ENCODE measurements at regions not wholly inside any gene's neighbourhood (a gene's known extent, or its start where the extent isn't known, plus 50 kb on each side); places are given as distances from the start of the nearest gene placed in this dataset.

GRCh38 chr15:31563421-31563820 lies 236.8 kb downstream of the KLF13 start:
- peaks cover 5% of the 10 kb centered on the region for H3K27me3 Mint-ChIP-seq
- H3K36me3 ChIP-seq (replicated peaks in 1 of 2; ENCODE audit: control extremely low read depth in 1 of 2, control insufficient read depth in 1 of 2, extremely low read depth in 1 of 2, insufficient read depth in 2 of 2, low read length in 1 of 2) = no peaks in the 10 kb centered on the region
- ATAC-seq (ENCODE audit: low read depth) = no peak
- no peak overlapping the region for H3K27ac ChIP-seq (ENCODE audit: low read length in 2 of 2)
- ChIA-PET POLR2A (no interaction called here), CTCF (no interaction called here)
- H3K4me3 ChIP-seq (ENCODE audit: control extremely low read depth in 1 of 5, extremely low read depth in 1 of 5, insufficient read depth in 1 of 5, low read depth in 2 of 5, low read length in 4 of 5) = no peak overlapping the region
- DNase-seq = no peak
- no peak overlapping the region for H2AFZ ChIP-seq (ENCODE audit: insufficient read depth, low read depth, low read length, poor library complexity, severe bottlenecking)
- TF ChIP-seq CTCF (IDR thresholded peaks at IDR 0.05) (no peak), EZH2 (IDR thresholded peaks at IDR 0.05; ENCODE audit: borderline replicate concordance, insufficient read depth, low read depth, low read length, poor library complexity, severe bottlenecking) (no peak)
- no peaks in the 10 kb centered on the region for H3K79me2 ChIP-seq (ENCODE audit: control insufficient read depth, insufficient read depth, low read length)
- no peaks in the 10 kb centered on the region for H3K4me1 Mint-ChIP-seq
- peaks cover 0 to 13% (median 0%) of the 10 kb centered on the region in 3 donors for H3K9me3 ChIP-seq (ENCODE audit: control extremely low read depth in 1 of 3, control insufficient read depth in 2 of 3, insufficient read depth in 1 of 3, low read length in 2 of 3)
- no peaks in the 10 kb centered on the region for H3K4me1 ChIP-seq (ENCODE audit: control insufficient read depth in 2 of 2, insufficient read depth in 2 of 2, low read length in 2 of 2)
- H3K9me3 Mint-ChIP-seq (ENCODE audit: insufficient read depth) = peaks cover 6% of the 10 kb centered on the region
- no peak overlapping the region for H3K9ac ChIP-seq (ENCODE audit: low read length)
- no peak overlapping the region for H3K27ac Mint-ChIP-seq
- H3K4me3 Mint-ChIP-seq = no peak overlapping the region
- no peaks in the 10 kb centered on the region for H4K20me1 ChIP-seq (ENCODE audit: control insufficient read depth, insufficient read depth, low read length, poor library complexity, severe bottlenecking)
- H3K4me2 ChIP-seq (replicated peaks; ENCODE audit: low read depth, low read length, poor library complexity, severe bottlenecking) = no peak overlapping the region
- WGBS (ENCODE audit: insufficient coverage) = 92% methylated on average over 3 of the region's 3 CpGs
- H3K27me3 ChIP-seq (replicated peaks in 1 of 4; ENCODE audit: control extremely low read depth in 1 of 4, control insufficient read depth in 3 of 4, insufficient read depth in 4 of 4, low read length in 3 of 4) = no peaks in the 10 kb centered on the region
- intact Hi-C loops (cut with micrococcal nuclease) = no loop called here

GRCh38 chr15:31567861-31568260 lies 241.2 kb downstream of the KLF13 start:
- H4K20me1 ChIP-seq (ENCODE audit: control insufficient read depth, insufficient read depth, low read length, poor library complexity, severe bottlenecking) = no peaks in the 10 kb centered on the region
- H3K27ac ChIP-seq (ENCODE audit: low read length in 2 of 2) = no peak overlapping the region
- no peaks in the 10 kb centered on the region for H3K27me3 ChIP-seq (replicated peaks in 1 of 4; ENCODE audit: control extremely low read depth in 1 of 4, control insufficient read depth in 3 of 4, insufficient read depth in 4 of 4, low read length in 3 of 4)
- POLR2A ChIA-PET = no interaction called here
- intact Hi-C loops (cut with micrococcal nuclease) = no loop called here
- peaks cover 0 to 14% (median 1%) of the 10 kb centered on the region in 3 donors for H3K9me3 ChIP-seq (ENCODE audit: control extremely low read depth in 1 of 3, control insufficient read depth in 2 of 3, insufficient read depth in 1 of 3, low read length in 2 of 3)
- no peak overlapping the region for H3K9ac ChIP-seq (ENCODE audit: low read length)
- TF ChIP-seq CTCF (IDR thresholded peaks at IDR 0.05) = no peak
- no peak for TF ChIP-seq EZH2 (IDR thresholded peaks at IDR 0.05; ENCODE audit: borderline replicate concordance, insufficient read depth, low read depth, low read length, poor library complexity, severe bottlenecking)
- CTCF ChIA-PET = no interaction called here
- H3K4me3 ChIP-seq (ENCODE audit: control extremely low read depth in 1 of 5, extremely low read depth in 1 of 5, insufficient read depth in 1 of 5, low read depth in 2 of 5, low read length in 4 of 5) = no peak overlapping the region
- ATAC-seq (ENCODE audit: low read depth) (no peak), DNase-seq (no peak)
- H3K27ac Mint-ChIP-seq = no peak overlapping the region
- no peak overlapping the region for H3K4me3 Mint-ChIP-seq
- no peak overlapping the region for H2AFZ ChIP-seq (ENCODE audit: insufficient read depth, low read depth, low read length, poor library complexity, severe bottlenecking)
- peaks cover 4% of the 10 kb centered on the region for H3K27me3 Mint-ChIP-seq
- H3K79me2 ChIP-seq (ENCODE audit: control insufficient read depth, insufficient read depth, low read length) = no peaks in the 10 kb centered on the region
- no peaks in the 10 kb centered on the region for H3K36me3 ChIP-seq (replicated peaks in 1 of 2; ENCODE audit: control extremely low read depth in 1 of 2, control insufficient read depth in 1 of 2, extremely low read depth in 1 of 2, insufficient read depth in 2 of 2, low read length in 1 of 2)
- H3K9me3 Mint-ChIP-seq (ENCODE audit: insufficient read depth) = peaks cover 8% of the 10 kb centered on the region
- no peaks in the 10 kb centered on the region for H3K4me1 ChIP-seq (ENCODE audit: control insufficient read depth in 2 of 2, insufficient read depth in 2 of 2, low read length in 2 of 2)
- 100% methylated on average over 2 of the region's 2 CpGs for WGBS (ENCODE audit: insufficient coverage)
- H3K4me1 Mint-ChIP-seq = no peaks in the 10 kb centered on the region
- no peak overlapping the region for H3K4me2 ChIP-seq (replicated peaks; ENCODE audit: low read depth, low read length, poor library complexity, severe bottlenecking)

Measured in B cell (primary cell).